Smooth muscle cell (in vitro differentiated cells): ENCODE measurements at regions not wholly inside any gene's neighbourhood (a gene's known extent, or its start where the extent isn't known, plus 50 kb on each side); places are given as distances from the start of the nearest gene placed in this dataset.

Source experiments
- DNase-seq: peaks from one replicate; lab custom pipeline; 2025; ENCODE audit not compliant: unreplicated experiment; lab: John Stamatoyannopoulos, UW
- H2AFZ ChIP-seq: fragments of 200-600 bp; sonication (generic); 2 replicates; pipeline ENCODE4 v1.6.0; 2016; ENCODE audit warnings: antibody characterized with exemption, low read depth, mild to moderate bottlenecking
- H3F3A ChIP-seq: fragments of 200-600 bp; sonication (generic); 2 replicates; pipeline ENCODE4 v1.6.0; 2017; ENCODE audit warnings: antibody characterized with exemption, low read depth
- H3K27ac ChIP-seq: fragments of 200-600 bp; sonication (generic); 2 replicates; pipeline ENCODE4 v1.5.1; 2016; ENCODE audit warnings: low read depth, mild to moderate bottlenecking
- H3K27me3 ChIP-seq: fragments of 200-600 bp; sonication (generic); 2 replicates; pipeline ENCODE4 v1.6.1; 2016; ENCODE audit warnings: low read depth, mild to moderate bottlenecking
- H3K36me3 ChIP-seq: fragments of 200-600 bp; sonication (generic); 2 replicates; pipeline ENCODE4 v1.5.1; 2016; ENCODE audit warnings: low read depth
- H3K4me1 ChIP-seq: fragments of 200-600 bp; sonication (generic); 2 replicates; pipeline ENCODE4 v1.5.1; 2016; ENCODE audit warnings: low read depth
- H3K4me2 ChIP-seq: fragments of 200-600 bp; sonication (generic); 2 replicates; pipeline ENCODE4 v1.6.0; 2016; ENCODE audit warnings: mild to moderate bottlenecking
- H3K4me3 ChIP-seq: fragments of 200-600 bp; sonication (generic); 2 replicates; pipeline ENCODE4 v1.5.1; 2016; ENCODE audit warnings: mild to moderate bottlenecking
- H3K79me2 ChIP-seq: fragments of 200-600 bp; sonication (generic); 2 replicates; pipeline ENCODE4 v1.6.0; 2016; ENCODE audit warnings: low read depth, mild to moderate bottlenecking
- H3K9ac ChIP-seq: fragments of 200-600 bp; sonication (generic); 2 replicates; pipeline ENCODE4 v1.6.0; 2016; ENCODE audit warnings: low read depth
- H3K9me3 ChIP-seq: fragments of 200-600 bp; sonication (generic); replicated peaks from 2 replicates; pipeline ENCODE4 v1.5.1; 2016; ENCODE audit warnings: low read depth
- H4K20me1 ChIP-seq: fragments of 200-600 bp; sonication (generic); 2 replicates; pipeline ENCODE4 v1.6.0; 2016; ENCODE audit warnings: low read depth
- CTCF ChIP-seq: fragments of 200-600 bp; sonication (generic); IDR thresholded peaks from 2 replicates; pipeline ENCODE4 v1.5.1; 2017; ENCODE audit warnings: borderline replicate concordance, mild to moderate bottlenecking, antibody characterized with exemption; ENCODE audit not compliant: insufficient read depth, poor library complexity, severe bottlenecking
- WGBS: methylation state at CpG from one replicate; pipeline ENCODE4 v1.1.7; 2016; ENCODE audit warnings: low lambda C conversion rate; 5-methylcytosine and 5-hydroxymethylcytosine counted together

- Histone ChIP-seq H3K27ac (no peak overlapping the region), H3K36me3 (no peaks in the 10 kb centered on the region), H3K4me3 (no peak overlapping the region), H3F3A (no peaks in the 10 kb centered on the region), H4K20me1 (no peaks in the 10 kb centered on the region), H2AFZ (no peak overlapping the region), H3K79me2 (no peaks in the 10 kb centered on the region), H3K4me1 (peaks cover 2% of the 10 kb centered on the region), H3K4me2 (no peak overlapping the region), H3K27me3 (no peaks in the 10 kb centered on the region), H3K9me3 (no peaks in the 10 kb centered on the region), H3K9ac (no peak overlapping the region)
- 67% methylated on average over 1 of the region's 1 CpG for WGBS
- no peak for DNase-seq
- TF ChIP-seq CTCF, result no peak
Observed at GRCh38 chr2:65885266-65885665, 452.9 kb upstream of the SPRED2 start.

- Histone ChIP-seq H3K9me3 (no peaks in the 10 kb centered on the region), H3K4me3 (no peak overlapping the region), H3K4me1 (peaks cover 4% of the 10 kb centered on the region), H3K9ac (no peak overlapping the region), H4K20me1 (no peaks in the 10 kb centered on the region), H3K36me3 (no peaks in the 10 kb centered on the region), H3K4me2 (no peak overlapping the region), H3K27ac (no peak overlapping the region), H3K27me3 (no peaks in the 10 kb centered on the region), H3F3A (peaks cover 7% of the 10 kb centered on the region), H3K79me2 (no peaks in the 10 kb centered on the region), H2AFZ (no peak overlapping the region)
- WGBS, result 31% methylated on average over 1 of the region's 1 CpG
- no peak for TF ChIP-seq CTCF
- no peak for DNase-seq
Observed at GRCh38 chr2:65881592-65881991, 449.2 kb upstream of the SPRED2 start.

GRCh38 chr2:65880436-65880835 is 448.0 kb upstream of the SPRED2 start:
- Histone ChIP-seq H3K4me1 (peaks cover 4% of the 10 kb centered on the region), H4K20me1 (no peaks in the 10 kb centered on the region), H3K4me3 (no peak overlapping the region), H3F3A (peaks cover 11% of the 10 kb centered on the region), H2AFZ (peak overlapping the region; percentile 15), H3K79me2 (no peaks in the 10 kb centered on the region), H3K9me3 (no peaks in the 10 kb centered on the region), H3K27me3 (no peaks in the 10 kb centered on the region), H3K36me3 (no peaks in the 10 kb centered on the region), H3K27ac (no peak overlapping the region), H3K9ac (no peak overlapping the region), H3K4me2 (no peak overlapping the region)
- WGBS, result 50% methylated on average over 8 of the region's 8 CpGs
- no peak for DNase-seq
- TF ChIP-seq CTCF, result no peak

GRCh38 chr2:65878011-65878340 is 445.6 kb upstream of the SPRED2 start:
- no peak for DNase-seq
- Histone ChIP-seq H3K79me2 (no peaks in the 10 kb centered on the region), H4K20me1 (no peaks in the 10 kb centered on the region), H3K27ac (peak overlapping the region; percentile 62), H3K4me3 (no peak overlapping the region), H3K9ac (no peak overlapping the region), H3F3A (peaks cover 11% of the 10 kb centered on the region), H3K36me3 (no peaks in the 10 kb centered on the region), H3K4me1 (peaks cover 4% of the 10 kb centered on the region), H3K4me2 (peak overlapping the region; percentile 33), H3K9me3 (no peaks in the 10 kb centered on the region), H3K27me3 (no peaks in the 10 kb centered on the region), H2AFZ (peak overlapping the region; percentile 56)
- WGBS, result 34% methylated on average over 3 of the region's 3 CpGs
- TF ChIP-seq CTCF, result no peak
